Suprapubic skin (tissue), 4 donors: ENCODE measurements at regions not wholly inside any gene's neighbourhood (a gene's known extent, or its start where the extent isn't known, plus 50 kb on each side); places are given as distances from the start of the nearest gene placed in this dataset.

Experiments
- DNase-seq, 2 donors: peaks; one replicate each; pipeline ENCODE4 v3.0.0-alpha.2; 2019; ENCODE audit warnings: low spot score in 2 of 2
- H3K27ac ChIP-seq: fragments of 200-600 bp; sonication (generic); one replicate; pipeline ENCODE4 v1.5.1; 2019
- H3K27me3 ChIP-seq: fragments of 200-600 bp; sonication (generic); one replicate; pipeline ENCODE4 v1.5.1; 2019
- H3K36me3 ChIP-seq: fragments of 200-600 bp; sonication (generic); one replicate; pipeline ENCODE4 v1.5.1; 2019
- H3K4me1 ChIP-seq: fragments of 200-600 bp; sonication (generic); one replicate; pipeline ENCODE4 v1.5.1; 2019
- H3K4me3 ChIP-seq: fragments of 200-600 bp; sonication (generic); one replicate; pipeline ENCODE4 v1.5.1; 2019; ENCODE audit warnings: mild to moderate bottlenecking
- H3K9me3 ChIP-seq: fragments of 200-600 bp; sonication (generic); one replicate; pipeline ENCODE4 v1.5.1; 2019
- CTCF ChIP-seq, 2 donors: fragments of 200-600 bp in 1 of 2; fragments of 450-650 bp in 1 of 2; sonication (generic) in 1 of 2; IDR thresholded peaks; one replicate each; pipeline ENCODE4 v1.5.1; 2016 to 2019; ENCODE audit warnings: antibody characterized with exemption in 2 of 2, mild to moderate bottlenecking in 1 of 2, moderate library complexity in 1 of 2
- EP300 ChIP-seq: sonication (generic); formaldehyde crosslinking; IDR thresholded peaks from one replicate; pipeline ENCODE4 v1.6.1; 2017; ENCODE audit warnings: antibody characterized with exemption
- POLR2A ChIP-seq, 2 donors: fragments of 450-650 bp; IDR thresholded peaks; one replicate each; pipeline ENCODE4 v1.6.1; 2017; ENCODE audit warnings: antibody characterized with exemption in 2 of 2, mild to moderate bottlenecking in 2 of 2, moderate library complexity in 2 of 2
- POLR2AphosphoS5 ChIP-seq, 3 donors: sonication (generic); formaldehyde crosslinking; IDR thresholded peaks; one replicate each; pipeline ENCODE4 v1.6.1; 2017; ENCODE audit warnings: antibody characterized with exemption in 3 of 3
- WGBS: methylation state at CpG from one replicate; pipeline ENCODE4 v1.1.5; 2018; 5-methylcytosine and 5-hydroxymethylcytosine counted together

- Histone ChIP-seq H3K4me1 (no peaks in the 10 kb centered on the region), H3K9me3 (no peaks in the 10 kb centered on the region), H3K4me3 (no peak overlapping the region), H3K27ac (no peak overlapping the region), H3K27me3 (no peaks in the 10 kb centered on the region), H3K36me3 (no peaks in the 10 kb centered on the region)
- DNase-seq, result no peak
- no peak for TF ChIP-seq POLR2A (IDR thresholded peaks at IDR 0.05)
- no peak for TF ChIP-seq POLR2AphosphoS5 (IDR thresholded peaks at IDR 0.05)
Measured at GRCh38 chr4:107220976-107221375, 184.9 kb upstream of the DKK2 start.

- no peak for TF ChIP-seq CTCF (IDR thresholded peaks at IDR 0.05)
- TF ChIP-seq POLR2AphosphoS5 (IDR thresholded peaks at IDR 0.05), result no peak
- no peak for TF ChIP-seq EP300
- TF ChIP-seq POLR2A (IDR thresholded peaks at IDR 0.05), result no peak
- Histone ChIP-seq H3K27me3 (no peaks in the 10 kb centered on the region), H3K4me1 (no peaks in the 10 kb centered on the region), H3K4me3 (no peak overlapping the region), H3K9me3 (no peaks in the 10 kb centered on the region), H3K27ac (no peak overlapping the region), H3K36me3 (no peaks in the 10 kb centered on the region)
- no peak for DNase-seq
- whole genome bisulfite sequencing, result 79% methylated on average over 1 of the region's 1 CpG
Measured at GRCh38 chr4:107219681-107220080, 183.6 kb upstream of the DKK2 start.

- no peaks in the 10 kb centered on the region for H3K27me3 ChIP-seq
- no peaks in the 10 kb centered on the region for H3K36me3 ChIP-seq
- DNase-seq, result no peak
- H3K9me3 ChIP-seq, result no peaks in the 10 kb centered on the region
- TF ChIP-seq POLR2AphosphoS5 (IDR thresholded peaks at IDR 0.05), result no peak
- no peak for TF ChIP-seq POLR2A (IDR thresholded peaks at IDR 0.05)
- TF ChIP-seq CTCF (IDR thresholded peaks at IDR 0.05), result no peak
- no peak for TF ChIP-seq EP300
- H3K4me3 ChIP-seq, result no peak overlapping the region
- no peak overlapping the region for H3K27ac ChIP-seq
- no peaks in the 10 kb centered on the region for H3K4me1 ChIP-seq
Measured at GRCh38 chr4:107216379-107216778, 180.3 kb upstream of the DKK2 start.

GRCh38 chr4:107215222-107215621, 179.1 kb upstream of the DKK2 start:
- Histone ChIP-seq H3K27ac (no peak overlapping the region), H3K27me3 (no peaks in the 10 kb centered on the region), H3K4me1 (no peaks in the 10 kb centered on the region), H3K4me3 (no peak overlapping the region), H3K9me3 (no peaks in the 10 kb centered on the region), H3K36me3 (no peaks in the 10 kb centered on the region)
- DNase-seq, result no peak
- TF ChIP-seq POLR2AphosphoS5 (IDR thresholded peaks at IDR 0.05), result no peak
- TF ChIP-seq POLR2A (IDR thresholded peaks at IDR 0.05), result no peak
- TF ChIP-seq EP300, result no peak
- TF ChIP-seq CTCF (IDR thresholded peaks at IDR 0.05), result no peak
- WGBS, result 93% methylated on average over 1 of the region's 1 CpG

- no peak for TF ChIP-seq CTCF (IDR thresholded peaks at IDR 0.05)
- TF ChIP-seq POLR2A (IDR thresholded peaks at IDR 0.05), result no peak
- TF ChIP-seq POLR2AphosphoS5 (IDR thresholded peaks at IDR 0.05), result no peak
- no peak for TF ChIP-seq EP300
- 83% methylated on average over 2 of the region's 2 CpGs for WGBS
- no peaks in the 10 kb centered on the region for H3K4me1 ChIP-seq
- no peaks in the 10 kb centered on the region for H3K9me3 ChIP-seq
- H3K4me3 ChIP-seq, result no peak overlapping the region
- H3K27me3 ChIP-seq, result no peaks in the 10 kb centered on the region
- no peak for DNase-seq
- no peaks in the 10 kb centered on the region for H3K36me3 ChIP-seq
- H3K27ac ChIP-seq, result no peak overlapping the region
Measured at GRCh38 chr4:107213880-107214279, 177.8 kb upstream of the DKK2 start.

- Histone ChIP-seq H3K36me3 (no peaks in the 10 kb centered on the region), H3K27ac (no peak overlapping the region), H3K27me3 (no peaks in the 10 kb centered on the region), H3K4me3 (no peak overlapping the region), H3K4me1 (no peaks in the 10 kb centered on the region), H3K9me3 (no peaks in the 10 kb centered on the region)
- TF ChIP-seq POLR2AphosphoS5 (IDR thresholded peaks at IDR 0.05), result no peak
- TF ChIP-seq CTCF (IDR thresholded peaks at IDR 0.05), result no peak
- TF ChIP-seq EP300, result no peak
- TF ChIP-seq POLR2A (IDR thresholded peaks at IDR 0.05), result no peak
- 78% methylated on average over 3 of the region's 3 CpGs for WGBS
- no peak for DNase-seq
Measured at GRCh38 chr4:107213410-107213809, 177.3 kb upstream of the DKK2 start.
